ENCODE measurements at regions not wholly inside any gene's neighbourhood (a gene's known extent, or its start where the extent isn't known, plus 50 kb on each side); places are given as distances from the start of the nearest gene placed in this dataset.

DNA sequence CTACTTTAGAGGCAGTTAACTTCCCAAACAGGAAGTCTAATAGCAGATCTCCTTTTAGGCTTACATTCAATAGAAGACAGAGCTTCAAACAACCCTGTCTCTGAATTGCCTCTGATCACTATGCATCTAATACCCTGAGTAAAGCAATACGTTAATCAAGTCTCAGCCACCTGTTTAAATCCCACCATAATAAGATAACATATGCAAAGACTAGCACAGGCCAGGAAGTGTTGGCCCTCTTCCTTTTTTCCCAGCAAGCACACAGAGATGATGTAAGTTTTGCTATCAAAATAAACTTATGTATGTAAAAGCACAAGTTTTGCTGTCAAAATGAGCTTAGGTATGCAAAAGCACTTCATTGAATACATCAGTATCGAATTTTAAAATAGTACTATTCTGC lies 385.5 kb downstream of the RND3 start:
- no peak overlapping the region for H3K4me3 ChIP-seq (ENCODE audit: low read length)
- TF ChIP-seq, protein P1, sequence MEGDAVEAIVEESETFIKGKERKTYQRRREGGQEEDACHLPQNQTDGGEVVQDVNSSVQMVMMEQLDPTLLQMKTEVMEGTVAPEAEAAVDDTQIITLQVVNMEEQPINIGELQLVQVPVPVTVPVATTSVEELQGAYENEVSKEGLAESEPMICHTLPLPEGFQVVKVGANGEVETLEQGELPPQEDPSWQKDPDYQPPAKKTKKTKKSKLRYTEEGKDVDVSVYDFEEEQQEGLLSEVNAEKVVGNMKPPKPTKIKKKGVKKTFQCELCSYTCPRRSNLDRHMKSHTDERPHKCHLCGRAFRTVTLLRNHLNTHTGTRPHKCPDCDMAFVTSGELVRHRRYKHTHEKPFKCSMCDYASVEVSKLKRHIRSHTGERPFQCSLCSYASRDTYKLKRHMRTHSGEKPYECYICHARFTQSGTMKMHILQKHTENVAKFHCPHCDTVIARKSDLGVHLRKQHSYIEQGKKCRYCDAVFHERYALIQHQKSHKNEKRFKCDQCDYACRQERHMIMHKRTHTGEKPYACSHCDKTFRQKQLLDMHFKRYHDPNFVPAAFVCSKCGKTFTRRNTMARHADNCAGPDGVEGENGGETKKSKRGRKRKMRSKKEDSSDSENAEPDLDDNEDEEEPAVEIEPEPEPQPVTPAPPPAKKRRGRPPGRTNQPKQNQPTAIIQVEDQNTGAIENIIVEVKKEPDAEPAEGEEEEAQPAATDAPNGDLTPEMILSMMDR (conservative IDR thresholded peaks at IDR 0.05; ENCODE audit: low read length) = no peak
- no peak for DNase-seq (ENCODE audit: low read depth)

DNA sequence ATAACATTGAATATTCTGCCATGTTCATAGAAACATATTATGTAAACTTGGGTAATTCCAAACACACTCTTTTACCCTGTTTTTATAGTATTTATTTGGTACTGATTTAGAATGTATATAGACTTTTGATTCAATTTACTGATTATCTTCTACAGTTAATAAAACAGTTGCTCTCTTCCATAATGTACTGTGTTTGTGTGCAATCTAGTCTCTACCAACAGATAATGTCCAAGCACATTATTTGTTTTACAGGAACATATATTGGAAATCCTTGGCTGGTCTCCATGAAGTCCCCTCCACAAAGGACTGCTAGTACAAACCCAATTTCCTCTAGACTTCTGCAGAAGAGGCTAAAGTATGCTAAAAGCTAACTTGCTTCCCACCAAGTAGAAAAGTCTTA lies 386.6 kb downstream of the RND3 start:
- no peak for DNase-seq (ENCODE audit: low read depth)
- H3K4me3 ChIP-seq (ENCODE audit: low read length) = no peak overlapping the region
- TF ChIP-seq, protein P1 (conservative IDR thresholded peaks at IDR 0.05; ENCODE audit: low read length) = no peak

GRCh38 chr2:150100336-150100735 lies 387.1 kb downstream of the RND3 start:
- TF ChIP-seq, protein P1 (conservative IDR thresholded peaks at IDR 0.05; ENCODE audit: low read length) = no peak
- DNase-seq (ENCODE audit: low read depth) = no peak

DNA sequence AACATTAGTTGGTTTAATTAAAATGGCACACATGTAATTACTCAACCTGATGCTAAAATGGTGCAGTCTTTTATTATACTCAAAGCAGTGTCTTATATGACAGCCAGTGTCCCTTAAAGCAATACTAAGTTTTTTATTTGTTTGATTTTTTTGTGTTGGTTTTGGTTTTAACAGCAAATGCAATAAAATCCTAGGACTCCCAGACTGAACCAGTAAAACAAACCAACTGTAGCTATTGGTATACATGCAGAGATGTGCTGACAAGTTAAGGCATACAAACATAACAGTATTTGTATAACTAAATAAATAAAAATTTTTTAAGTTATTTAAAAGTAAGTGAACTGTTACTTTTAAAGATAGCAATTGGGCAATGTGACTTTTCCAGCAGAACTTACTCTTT lies 387.7 kb downstream of the RND3 start:
- no peak overlapping the region for H3K4me3 ChIP-seq (ENCODE audit: low read length)
- TF ChIP-seq, protein P1 (conservative IDR thresholded peaks at IDR 0.05; ENCODE audit: low read length) = no peak
- DNase-seq (ENCODE audit: low read depth) = no peak

More at GRCh38 chr2:150100336-150100735, 387.1 kb downstream of the RND3 start:
- H3K4me3 ChIP-seq (ENCODE audit: low read length) = no peak overlapping the region

GRCh38 chr2:150097901-150098531 lies 389.5 kb downstream of the RND3 start:
- peak; percentile 45 for DNase-seq (ENCODE audit: low read depth)
- no peak overlapping the region for H3K4me3 ChIP-seq (ENCODE audit: low read length)
- TF ChIP-seq, protein P1 (conservative IDR thresholded peaks at IDR 0.05; ENCODE audit: low read length) = peak; percentile 55

DNA sequence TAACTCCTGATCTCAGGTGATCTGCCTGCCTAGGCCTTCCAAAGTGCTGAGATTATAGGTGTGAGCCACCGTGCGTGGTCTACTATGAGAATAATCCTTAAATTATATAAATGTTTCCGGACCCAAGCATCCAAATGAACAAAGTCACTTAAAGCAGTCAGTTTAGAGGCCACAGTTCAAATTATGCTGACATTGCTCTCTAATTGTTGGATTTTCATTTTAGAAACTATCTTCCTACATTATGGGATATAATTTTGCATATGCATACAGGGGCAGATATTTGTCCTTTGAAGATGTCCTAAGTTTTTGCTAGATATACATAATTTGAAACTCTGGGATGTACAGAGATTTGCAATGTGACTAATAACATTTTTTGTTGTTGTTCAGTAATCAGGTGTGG lies 390.1 kb downstream of the RND3 start:
- TF ChIP-seq, protein P1 (conservative IDR thresholded peaks at IDR 0.05; ENCODE audit: low read length) = no peak

GRCh38 chr2:150095361-150096095 lies 391.9 kb downstream of the RND3 start:
- no peak overlapping the region for H3K4me3 ChIP-seq (ENCODE audit: low read length)
- DNase-seq (ENCODE audit: low read depth) = no peak
- TF ChIP-seq, protein P1 (conservative IDR thresholded peaks at IDR 0.05; ENCODE audit: low read length) = no peak

More for the DNA sequence above, 390.1 kb downstream of the RND3 start:
- DNase-seq (ENCODE audit: low read depth) = no peak
- no peak overlapping the region for H3K4me3 ChIP-seq (ENCODE audit: low read length)

Data from AG10803 (cell line).